SK-N-SH (cell line): ENCODE measurements at regions not wholly inside any gene's neighbourhood (a gene's known extent, or its start where the extent isn't known, plus 50 kb on each side); places are given as distances from the start of the nearest gene placed in this dataset.

Experiments used
- CTCF ChIA-PET: fragments of 300-600, 350-600 bp; formaldehyde crosslinking; extraction: SDS; loops from one replicate; lab custom pipeline; 2021; lab: Yijun Ruan, JAX
- POLR2A ChIA-PET: fragments of 350-600 bp; sonication (Branson Sonifier 250); formaldehyde crosslinking; extraction: SDS; loops from one replicate; lab custom pipeline; 2020; ENCODE audit warnings: antibody characterized with exemption, inconsistent platforms; lab: Yijun Ruan, JAX
- DNase-seq: peaks from one replicate; pipeline ENCODE4 v3.0.0; 2012
- H2AFZ ChIP-seq: fragments of 200-600 bp; sonication (generic); 2 replicates; pipeline ENCODE4 v1.8.1; 2016; ENCODE audit warnings: antibody characterized with exemption, mild to moderate bottlenecking, low read depth
- H3F3A ChIP-seq: fragments of 200-600 bp; sonication (generic); replicated peaks from 2 replicates; pipeline ENCODE3; 2016; ENCODE audit warnings: antibody characterized with exemption, mild to moderate bottlenecking; ENCODE audit not compliant: insufficient read depth
- H3K27ac ChIP-seq, 2 experiments: fragments of 200-500 bp in 1 of 2; fragments of 200-600 bp in 1 of 2; sonication (Bioruptor generic) in 1 of 2; sonication (generic), shearing (Covaris generic) in 1 of 2; 2 replicates each; pipeline versions ENCODE4 v1.5.1 to v1.6.1; 2014 to 2016; ENCODE audit warnings: low read depth in 2 of 2, inconsistent platforms in 1 of 2, low read length in 1 of 2, mild to moderate bottlenecking in 1 of 2, mixed read lengths in 1 of 2
- H3K27me3 ChIP-seq: fragments of 200-600 bp; sonication (generic), shearing (Covaris generic); 2 replicates; pipeline ENCODE4 v1.6.1; 2016; ENCODE audit warnings: mixed run types; ENCODE audit not compliant: insufficient read depth
- H3K36me3 ChIP-seq, 2 experiments: fragments of 200-500 bp in 1 of 2; fragments of 200-600 bp in 1 of 2; sonication (Bioruptor generic) in 1 of 2; sonication (generic) in 1 of 2; replicated peaks in 1 of 2; 2 replicates each; pipeline versions ENCODE3 to v1.5.1; 2014 to 2016; ENCODE audit warnings: low read length in 1 of 2, mild to moderate bottlenecking in 1 of 2; ENCODE audit not compliant: insufficient read depth in 2 of 2, control insufficient read depth in 1 of 2
- H3K4me1 ChIP-seq, 2 experiments: fragments of 200-500 bp in 1 of 2; fragments of 200-600 bp in 1 of 2; sonication (Bioruptor generic) in 1 of 2; sonication (generic), shearing (Covaris generic) in 1 of 2; 2 replicates each; pipeline versions ENCODE4 v1.5.1 to v1.6.1; 2014 to 2016; ENCODE audit warnings: low read depth in 1 of 2, low read length in 1 of 2, mixed run types in 1 of 2; ENCODE audit not compliant: insufficient read depth in 2 of 2, control insufficient read depth in 1 of 2
- H3K4me2 ChIP-seq: fragments of 200-600 bp; sonication (generic), shearing (Covaris generic); 2 replicates; pipeline ENCODE4 v1.6.1; 2017; ENCODE audit warnings: mixed run types
- H3K4me3 ChIP-seq, 2 experiments: fragments of 200-500 bp in 1 of 2; fragments of 200-600 bp in 1 of 2; sonication (Bioruptor generic) in 1 of 2; sonication (generic), shearing (Covaris generic) in 1 of 2; 2 replicates each; pipeline versions ENCODE4 v1.5.1 to v1.8.1; 2014 to 2016; ENCODE audit warnings: low read depth in 2 of 2, inconsistent platforms in 1 of 2, low read length in 1 of 2, mild to moderate bottlenecking in 1 of 2, mixed read lengths in 1 of 2, moderate library complexity in 1 of 2
- H3K79me2 ChIP-seq: fragments of 200-600 bp; sonication (generic); 2 replicates; pipeline ENCODE4 v1.8.1; 2017; ENCODE audit warnings: mild to moderate bottlenecking; ENCODE audit not compliant: insufficient read depth
- H3K9ac ChIP-seq: fragments of 200-600 bp; sonication (generic); 2 replicates; pipeline ENCODE4 v1.6.1; 2017; ENCODE audit warnings: mixed run types
- H3K9me2 ChIP-seq: fragments of 200-600 bp; sonication (generic); 2 replicates; pipeline ENCODE4 v1.6.1; 2017; ENCODE audit warnings: mixed run types
- H3K9me3 ChIP-seq: fragments of 200-600 bp; sonication (generic); 2 replicates; pipeline ENCODE4 v1.6.1; 2017; ENCODE audit warnings: mixed run types, mild to moderate bottlenecking, moderate library complexity
- H4K20me1 ChIP-seq: fragments of 200-600 bp; sonication (generic); 2 replicates; pipeline ENCODE4 v1.6.1; 2017; ENCODE audit warnings: mild to moderate bottlenecking, mixed run types; ENCODE audit not compliant: insufficient read depth
- CTCF ChIP-seq: fragments of 200-600 bp; sonication (generic); IDR thresholded peaks from 2 replicates; pipeline ENCODE4 v1.6.1; 2017; ENCODE audit warnings: antibody characterized with exemption, mild to moderate bottlenecking, moderate library complexity
- ELF1 ChIP-seq: IDR thresholded peaks from 2 replicates; pipeline ENCODE4 v1.4.0; 2012
- EZH2phosphoT487 ChIP-seq: fragments of 200-600 bp; sonication (generic); IDR thresholded peaks from 2 replicates; pipeline ENCODE4 v1.6.1; 2017; ENCODE audit warnings: low read depth, mixed run types, mild to moderate bottlenecking, antibody characterized with exemption, moderate library complexity, borderline replicate concordance
- GABPA ChIP-seq: IDR thresholded peaks from 2 replicates; pipeline ENCODE4 v1.4.0; 2012; ENCODE audit warnings: low read depth, mild to moderate bottlenecking
- IRF3 ChIP-seq: fragments of 150-350 bp; IDR thresholded peaks from 2 replicates; pipeline ENCODE4 v1.6.1; 2016; ENCODE audit warnings: mild to moderate bottlenecking, low read depth, low read length
- JUND ChIP-seq: IDR thresholded peaks from 2 replicates; pipeline ENCODE4 v1.4.0; 2012
- MEF2A ChIP-seq: IDR thresholded peaks from 2 replicates; pipeline ENCODE4 v1.4.0; 2012; ENCODE audit warnings: low read depth, borderline replicate concordance
- MXI1 ChIP-seq: IDR thresholded peaks from 2 replicates; pipeline ENCODE4 v1.6.1; 2012; ENCODE audit warnings: mild to moderate bottlenecking, low read depth, low read length, improper control_type of control experiment
- NRF1 ChIP-seq: IDR thresholded peaks from 2 replicates; pipeline ENCODE4 v1.6.1; 2012; ENCODE audit warnings: low read depth, mild to moderate bottlenecking, low read length
- RAD21 ChIP-seq: IDR thresholded peaks from 2 replicates; pipeline ENCODE4 v1.6.1; 2012; ENCODE audit warnings: mild to moderate bottlenecking, low read length
- RCOR1 ChIP-seq: fragments of 150-350 bp; IDR thresholded peaks from 2 replicates; pipeline ENCODE4 v1.6.1; 2017; ENCODE audit warnings: antibody characterized with exemption, low read length
- RFX5 ChIP-seq: IDR thresholded peaks from 2 replicates; pipeline ENCODE4 v1.6.1; 2012; ENCODE audit warnings: mild to moderate bottlenecking, improper control_type of control experiment, low read length
- SIN3A ChIP-seq: IDR thresholded peaks from 2 replicates; pipeline ENCODE4 v1.6.1; 2012; ENCODE audit warnings: low read depth, mild to moderate bottlenecking, low read length, moderate library complexity, borderline replicate concordance
- TAF1 ChIP-seq: IDR thresholded peaks from 2 replicates; pipeline ENCODE4 v1.6.1; 2012; ENCODE audit warnings: low read depth, mild to moderate bottlenecking, low read length, moderate library complexity, borderline replicate concordance
- USF1 ChIP-seq: IDR thresholded peaks from 2 replicates; pipeline ENCODE4 v1.4.0; 2012; ENCODE audit warnings: low read depth, borderline replicate concordance
- YY1 ChIP-seq: IDR thresholded peaks from 2 replicates; pipeline ENCODE4 v1.4.0; 2012; ENCODE audit warnings: low read depth, mild to moderate bottlenecking
- WGBS: methylation state at CpG from one replicate; pipeline ENCODE4 v1.1.6; 2017; ENCODE audit warnings: low lambda C conversion rate; 5-methylcytosine and 5-hydroxymethylcytosine counted together
- TF ChIP-seq, protein P1 (sequence below): IDR thresholded peaks from 2 replicates; pipeline ENCODE4 v1.6.1; 2012; ENCODE audit warnings: mild to moderate bottlenecking, low read depth, low read length, moderate library complexity
- TF ChIP-seq, protein P2 (sequence below): IDR thresholded peaks from 2 replicates; pipeline ENCODE4; 2012

- TF ChIP-seq, protein P1, sequence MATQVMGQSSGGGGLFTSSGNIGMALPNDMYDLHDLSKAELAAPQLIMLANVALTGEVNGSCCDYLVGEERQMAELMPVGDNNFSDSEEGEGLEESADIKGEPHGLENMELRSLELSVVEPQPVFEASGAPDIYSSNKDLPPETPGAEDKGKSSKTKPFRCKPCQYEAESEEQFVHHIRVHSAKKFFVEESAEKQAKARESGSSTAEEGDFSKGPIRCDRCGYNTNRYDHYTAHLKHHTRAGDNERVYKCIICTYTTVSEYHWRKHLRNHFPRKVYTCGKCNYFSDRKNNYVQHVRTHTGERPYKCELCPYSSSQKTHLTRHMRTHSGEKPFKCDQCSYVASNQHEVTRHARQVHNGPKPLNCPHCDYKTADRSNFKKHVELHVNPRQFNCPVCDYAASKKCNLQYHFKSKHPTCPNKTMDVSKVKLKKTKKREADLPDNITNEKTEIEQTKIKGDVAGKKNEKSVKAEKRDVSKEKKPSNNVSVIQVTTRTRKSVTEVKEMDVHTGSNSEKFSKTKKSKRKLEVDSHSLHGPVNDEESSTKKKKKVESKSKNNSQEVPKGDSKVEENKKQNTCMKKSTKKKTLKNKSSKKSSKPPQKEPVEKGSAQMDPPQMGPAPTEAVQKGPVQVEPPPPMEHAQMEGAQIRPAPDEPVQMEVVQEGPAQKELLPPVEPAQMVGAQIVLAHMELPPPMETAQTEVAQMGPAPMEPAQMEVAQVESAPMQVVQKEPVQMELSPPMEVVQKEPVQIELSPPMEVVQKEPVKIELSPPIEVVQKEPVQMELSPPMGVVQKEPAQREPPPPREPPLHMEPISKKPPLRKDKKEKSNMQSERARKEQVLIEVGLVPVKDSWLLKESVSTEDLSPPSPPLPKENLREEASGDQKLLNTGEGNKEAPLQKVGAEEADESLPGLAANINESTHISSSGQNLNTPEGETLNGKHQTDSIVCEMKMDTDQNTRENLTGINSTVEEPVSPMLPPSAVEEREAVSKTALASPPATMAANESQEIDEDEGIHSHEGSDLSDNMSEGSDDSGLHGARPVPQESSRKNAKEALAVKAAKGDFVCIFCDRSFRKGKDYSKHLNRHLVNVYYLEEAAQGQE = no peak
- no peak for TF ChIP-seq MXI1
These were observed 179.9 kb upstream of the NETO1 start (continued) for GRCh38 chr18:73047688-73048087.

DNA sequence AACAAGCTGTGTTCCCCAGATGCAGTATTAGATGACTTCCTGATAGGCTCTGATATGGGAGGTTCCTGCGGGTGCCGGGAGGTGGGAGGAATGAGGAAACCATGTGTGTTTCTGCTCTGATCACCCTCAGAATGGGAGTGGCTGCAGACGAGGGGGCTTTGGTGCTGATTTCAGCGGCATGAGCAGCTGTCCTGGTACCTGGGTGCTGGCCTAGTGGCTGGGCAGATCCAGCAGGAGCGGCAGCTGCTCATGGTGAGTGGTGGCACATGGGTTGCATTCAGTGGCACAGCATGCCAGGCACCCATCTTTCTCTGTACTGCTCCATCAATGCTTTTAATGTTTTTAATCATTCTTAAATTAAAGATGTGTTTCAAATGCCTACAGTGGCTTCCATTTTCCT lies 177.2 kb upstream of the NETO1 start:
- ChIA-PET CTCF (interaction anchor here (0.8 kb wide), 1 partner anchor 20 kb away, joined by 3 read pairs; no protein-coding TSS in a partner anchor), POLR2A (no interaction called here)
- Histone ChIP-seq H4K20me1 (no peaks in the 10 kb centered on the region), H3K27ac (no peak overlapping the region), H3K9me2 (no peaks in the 10 kb centered on the region), H3K4me3 (no peak overlapping the region), H3K79me2 (no peaks in the 10 kb centered on the region), H3K9ac (no peak overlapping the region), H3K4me1 (no peaks in the 10 kb centered on the region), H3K9me3 (no peaks in the 10 kb centered on the region), H2AFZ (no peak overlapping the region), H3F3A (no peaks in the 10 kb centered on the region), H3K36me3 (no peaks in the 10 kb centered on the region), H3K27me3 (0 out of 2 replicates have a peak, but pooled peaks cover 7% of the 10 kb centered on the region), H3K4me2 (no peak overlapping the region)
- 21% methylated on average over 4 of the region's 5 CpGs for WGBS
- DNase-seq = no peak
- TF ChIP-seq MEF2A (no peak), RAD21 (no peak), EZH2phosphoT487 (no peak), GABPA (no peak), TAF1 (no peak), NRF1 (no peak)

DNA sequence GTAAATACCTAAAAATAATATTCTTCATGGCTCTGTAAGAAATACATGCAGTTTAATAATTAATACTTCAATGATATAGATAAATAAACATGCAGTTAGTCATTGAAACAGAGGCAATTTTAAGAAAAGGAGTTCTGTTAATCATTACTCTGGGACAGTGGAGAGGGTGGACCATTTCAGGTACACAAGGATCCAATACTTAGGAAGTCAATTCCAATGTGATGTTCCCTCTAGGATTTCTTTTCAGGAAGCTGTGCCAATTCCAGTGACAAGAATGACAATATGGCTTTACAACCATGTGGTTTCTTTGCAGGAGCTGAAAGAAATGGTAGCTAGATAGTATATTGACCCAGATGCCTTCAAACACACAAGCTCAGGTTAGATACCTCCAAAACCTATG lies 175.8 kb upstream of the NETO1 start:
- no peaks in the 10 kb centered on the region for H3K79me2 ChIP-seq
- 0 out of 2 replicates have a peak, but pooled peaks cover 7% of the 10 kb centered on the region for H3K27me3 ChIP-seq
- no peak for DNase-seq
- H3K4me3 ChIP-seq = no peak overlapping the region
- H3K9me2 ChIP-seq = no peaks in the 10 kb centered on the region
- TF ChIP-seq CTCF (no peak), IRF3 (no peak), SIN3A (no peak), JUND (no peak), NRF1 (no peak), YY1 (no peak), TAF1 (no peak), ELF1 (no peak), USF1 (no peak), RCOR1 (no peak), GABPA (no peak), RFX5 (no peak), MXI1 (no peak)
- TF ChIP-seq, protein P2, sequence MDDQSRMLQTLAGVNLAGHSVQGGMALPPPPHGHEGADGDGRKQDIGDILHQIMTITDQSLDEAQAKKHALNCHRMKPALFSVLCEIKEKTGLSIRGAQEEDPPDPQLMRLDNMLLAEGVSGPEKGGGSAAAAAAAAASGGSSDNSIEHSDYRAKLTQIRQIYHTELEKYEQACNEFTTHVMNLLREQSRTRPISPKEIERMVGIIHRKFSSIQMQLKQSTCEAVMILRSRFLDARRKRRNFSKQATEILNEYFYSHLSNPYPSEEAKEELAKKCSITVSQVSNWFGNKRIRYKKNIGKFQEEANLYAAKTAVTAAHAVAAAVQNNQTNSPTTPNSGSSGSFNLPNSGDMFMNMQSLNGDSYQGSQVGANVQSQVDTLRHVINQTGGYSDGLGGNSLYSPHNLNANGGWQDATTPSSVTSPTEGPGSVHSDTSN = no peak
- no peak overlapping the region for H2AFZ ChIP-seq
- H3K4me1 ChIP-seq = no peaks in the 10 kb centered on the region
- H3K9ac ChIP-seq = no peak overlapping the region
- no peaks in the 10 kb centered on the region for H3F3A ChIP-seq
- POLR2A ChIA-PET = no interaction called here
- no peak overlapping the region for H3K4me2 ChIP-seq
- H3K27ac ChIP-seq = no peak overlapping the region
- no peaks in the 10 kb centered on the region for H3K9me3 ChIP-seq
- H4K20me1 ChIP-seq = no peaks in the 10 kb centered on the region
- CTCF ChIA-PET = no interaction called here
- no peaks in the 10 kb centered on the region for H3K36me3 ChIP-seq
